Loucy (cell line): ENCODE measurements at regions not wholly inside any gene's neighbourhood (a gene's known extent, or its start where the extent isn't known, plus 50 kb on each side); places are given as distances from the start of the nearest gene placed in this dataset.

ENCODE experiments used
- H2AFZ ChIP-seq: fragments of 200-600 bp; sonication (generic); 2 replicates; pipeline ENCODE4 v1.6.0; 2016; ENCODE audit warnings: antibody characterized with exemption, mild to moderate bottlenecking, low read length, moderate library complexity
- H3F3A ChIP-seq: fragments of 200-600 bp; 2 replicates; pipeline ENCODE4 v1.6.0; 2016; ENCODE audit warnings: antibody characterized with exemption, low read depth, mild to moderate bottlenecking
- H3K27me3 ChIP-seq: fragments of 200-600 bp; sonication (generic); 2 replicates; pipeline ENCODE4 v1.6.1; 2014; ENCODE audit warnings: low read length, mild to moderate bottlenecking; ENCODE audit not compliant: insufficient read depth, poor library complexity, severe bottlenecking
- H3K36me3 ChIP-seq: fragments of 200-600 bp; sonication (generic); 2 replicates; pipeline ENCODE4 v1.6.1; 2016; ENCODE audit warnings: low read length; ENCODE audit not compliant: insufficient read depth
- H3K4me1 ChIP-seq: fragments of 200-600 bp; sonication (generic); 2 replicates; pipeline ENCODE4 v1.5.1; 2014; ENCODE audit warnings: low read length, mild to moderate bottlenecking; ENCODE audit not compliant: insufficient read depth, poor library complexity, severe bottlenecking
- H3K4me2 ChIP-seq: fragments of 200-600 bp; sonication (generic); 2 replicates; pipeline ENCODE4 v1.6.0; 2014; ENCODE audit warnings: antibody characterized with exemption, low read length, low read depth, mild to moderate bottlenecking; ENCODE audit not compliant: poor library complexity, severe bottlenecking
- H3K4me3 ChIP-seq: fragments of 200-600 bp; sonication (generic); 2 replicates; pipeline ENCODE4 v1.5.1; 2014; ENCODE audit warnings: low read length, mild to moderate bottlenecking, mixed read lengths; ENCODE audit not compliant: poor library complexity, severe bottlenecking
- H3K79me2 ChIP-seq: fragments of 200-600 bp; sonication (generic); 2 replicates; pipeline ENCODE4 v1.6.1; 2014; ENCODE audit warnings: low read length; ENCODE audit not compliant: insufficient read depth
- H3K9ac ChIP-seq: fragments of 200-600 bp; sonication (generic); 2 replicates; pipeline ENCODE4 v1.6.0; 2014; ENCODE audit warnings: mild to moderate bottlenecking, low read depth, low read length, moderate library complexity; ENCODE audit not compliant: poor library complexity, severe bottlenecking
- H3K9me2 ChIP-seq: fragments of 200-600 bp; sonication (generic); replicated peaks from 2 replicates; pipeline ENCODE4 v1.6.1; 2016; ENCODE audit warnings: low read depth, low read length, mixed read lengths
- H3K9me3 ChIP-seq: fragments of 200-600 bp; sonication (generic); 2 replicates; pipeline ENCODE4 v1.6.1; 2014; ENCODE audit warnings: mild to moderate bottlenecking, antibody characterized with exemption, low read length, low read depth; ENCODE audit not compliant: insufficient read depth
- H4K20me1 ChIP-seq: fragments of 200-600 bp; sonication (generic); 2 replicates; pipeline ENCODE4 v1.6.0; 2014; ENCODE audit warnings: antibody characterized with exemption, low read length, mild to moderate bottlenecking; ENCODE audit not compliant: insufficient read depth, poor library complexity, severe bottlenecking
- CTCF ChIP-seq: fragments of 200-600 bp; sonication (generic); conservative IDR thresholded peaks from 2 replicates; pipeline ENCODE4 v1.5.1; 2014; ENCODE audit warnings: mild to moderate bottlenecking, antibody characterized with exemption, low read length
- EZH2phosphoT487 ChIP-seq: fragments of 200-600 bp; IDR thresholded peaks from 2 replicates; pipeline ENCODE4 v1.6.1; 2018; ENCODE audit warnings: antibody characterized with exemption, mild to moderate bottlenecking, moderate library complexity, borderline replicate concordance

DNA sequence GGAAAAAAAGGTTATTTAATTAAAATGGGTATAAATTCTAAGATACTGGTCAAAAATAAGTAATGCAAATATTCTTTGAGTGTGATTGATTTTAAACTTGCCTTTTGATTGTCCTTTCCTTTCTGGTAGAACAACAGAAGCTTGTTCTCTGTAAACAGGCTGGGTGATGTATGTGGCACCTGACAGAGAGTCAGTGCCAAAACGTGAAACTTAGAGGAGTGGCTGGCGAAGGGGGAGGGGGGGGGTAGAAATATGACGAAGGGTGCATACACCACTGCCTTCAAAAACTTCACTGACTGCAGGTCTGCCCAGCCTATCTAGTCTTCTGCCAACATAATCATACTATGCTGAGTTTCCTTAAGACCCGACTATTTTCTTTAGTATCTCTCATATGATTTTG, 629.8 kb upstream of the SEMA6A start:
- H4K20me1 ChIP-seq = no peaks in the 10 kb centered on the region
- no peak for TF ChIP-seq CTCF
- no peak for TF ChIP-seq EZH2phosphoT487
- H3F3A ChIP-seq = no peaks in the 10 kb centered on the region
- no peaks in the 10 kb centered on the region for H3K9me2 ChIP-seq
- H3K27me3 ChIP-seq = no peaks in the 10 kb centered on the region
- no peak overlapping the region for H3K4me2 ChIP-seq
- H3K4me1 ChIP-seq = no peaks in the 10 kb centered on the region
- H3K4me3 ChIP-seq = no peak overlapping the region
- H3K79me2 ChIP-seq = no peaks in the 10 kb centered on the region
- H3K36me3 ChIP-seq = no peaks in the 10 kb centered on the region
- no peak overlapping the region for H2AFZ ChIP-seq
- no peaks in the 10 kb centered on the region for H3K9me3 ChIP-seq
- no peak overlapping the region for H3K9ac ChIP-seq

GRCh38 chr5:117203584-117203983, 629.0 kb upstream of the SEMA6A start:
- H3K9me2 ChIP-seq = no peaks in the 10 kb centered on the region
- no peak overlapping the region for H3K4me3 ChIP-seq
- no peaks in the 10 kb centered on the region for H3K36me3 ChIP-seq
- no peaks in the 10 kb centered on the region for H4K20me1 ChIP-seq
- H3K4me1 ChIP-seq = no peaks in the 10 kb centered on the region
- no peaks in the 10 kb centered on the region for H3K27me3 ChIP-seq
- TF ChIP-seq CTCF (no peak), EZH2phosphoT487 (no peak)
- no peak overlapping the region for H3K4me2 ChIP-seq
- H3F3A ChIP-seq = no peaks in the 10 kb centered on the region
- no peak overlapping the region for H3K9ac ChIP-seq
- no peaks in the 10 kb centered on the region for H3K79me2 ChIP-seq
- H3K9me3 ChIP-seq = no peaks in the 10 kb centered on the region
- no peak overlapping the region for H2AFZ ChIP-seq

GRCh38 chr5:117201001-117201400, 626.4 kb upstream of the SEMA6A start:
- no peak overlapping the region for H3K4me3 ChIP-seq
- no peaks in the 10 kb centered on the region for H3K36me3 ChIP-seq
- no peaks in the 10 kb centered on the region for H3K4me1 ChIP-seq
- TF ChIP-seq EZH2phosphoT487 (no peak), CTCF (no peak)
- no peak overlapping the region for H3K4me2 ChIP-seq
- no peaks in the 10 kb centered on the region for H3K9me2 ChIP-seq
- no peak overlapping the region for H3K9ac ChIP-seq
- H3K27me3 ChIP-seq = no peaks in the 10 kb centered on the region
- H3K79me2 ChIP-seq = no peaks in the 10 kb centered on the region
- no peak overlapping the region for H2AFZ ChIP-seq
- H3K9me3 ChIP-seq = no peaks in the 10 kb centered on the region
- no peaks in the 10 kb centered on the region for H3F3A ChIP-seq
- no peaks in the 10 kb centered on the region for H4K20me1 ChIP-seq
